Peyer's patch (tissue), 4 donors: ENCODE measurements at regions not wholly inside any gene's neighbourhood (a gene's known extent, or its start where the extent isn't known, plus 50 kb on each side); places are given as distances from the start of the nearest gene placed in this dataset.

Experiments used
- POLR2A ChIP-seq, 2 donors: fragments of 450-650 bp; IDR thresholded peaks; one replicate each; pipeline ENCODE4 v1.5.1; 2017; ENCODE audit warnings: antibody characterized with exemption in 2 of 2, mild to moderate bottlenecking in 2 of 2, moderate library complexity in 2 of 2
- TF ChIP-seq, protein P1 (sequence below), 6 experiments: fragments of 450-650 bp in 4 of 6; fragments of 200-600 bp in 2 of 6; sonication (generic) in 1 of 6; IDR thresholded peaks; one replicate each; pipeline ENCODE4 v1.5.1; 2017 to 2019; ENCODE audit warnings: antibody characterized with exemption in 6 of 6, mild to moderate bottlenecking in 3 of 6, moderate library complexity in 1 of 6

GRCh38 chr13:79631051-79631659, 150.2 kb downstream of the NDFIP2 start:
- TF ChIP-seq POLR2A (IDR thresholded peaks at IDR 0.05) = no peak
- TF ChIP-seq, protein P1, sequence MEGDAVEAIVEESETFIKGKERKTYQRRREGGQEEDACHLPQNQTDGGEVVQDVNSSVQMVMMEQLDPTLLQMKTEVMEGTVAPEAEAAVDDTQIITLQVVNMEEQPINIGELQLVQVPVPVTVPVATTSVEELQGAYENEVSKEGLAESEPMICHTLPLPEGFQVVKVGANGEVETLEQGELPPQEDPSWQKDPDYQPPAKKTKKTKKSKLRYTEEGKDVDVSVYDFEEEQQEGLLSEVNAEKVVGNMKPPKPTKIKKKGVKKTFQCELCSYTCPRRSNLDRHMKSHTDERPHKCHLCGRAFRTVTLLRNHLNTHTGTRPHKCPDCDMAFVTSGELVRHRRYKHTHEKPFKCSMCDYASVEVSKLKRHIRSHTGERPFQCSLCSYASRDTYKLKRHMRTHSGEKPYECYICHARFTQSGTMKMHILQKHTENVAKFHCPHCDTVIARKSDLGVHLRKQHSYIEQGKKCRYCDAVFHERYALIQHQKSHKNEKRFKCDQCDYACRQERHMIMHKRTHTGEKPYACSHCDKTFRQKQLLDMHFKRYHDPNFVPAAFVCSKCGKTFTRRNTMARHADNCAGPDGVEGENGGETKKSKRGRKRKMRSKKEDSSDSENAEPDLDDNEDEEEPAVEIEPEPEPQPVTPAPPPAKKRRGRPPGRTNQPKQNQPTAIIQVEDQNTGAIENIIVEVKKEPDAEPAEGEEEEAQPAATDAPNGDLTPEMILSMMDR (IDR thresholded peaks at IDR 0.05) = no peak
